Activated T-helper 17 cell treated with anti-CD3 and anti-CD28 coated beads, Interleukin-2, amount 50 U/mL, for 72 hours (primary cell): ENCODE measurements at regions not wholly inside any gene's neighbourhood (a gene's known extent, or its start where the extent isn't known, plus 50 kb on each side); places are given as distances from the start of the nearest gene placed in this dataset.
"Not testable (repeated sequence)": the region's sequence is repeated elsewhere in the genome, so short reads cannot be mapped to it uniquely, and the experiment has no call there.

Source experiments
- ATAC-seq: fragments of 150-1000 bp; cut with Tn5 transposase; replicated peaks from 2 replicates; pipeline ENCODE4 v1.10.0; 2021; ENCODE audit warnings: mild to moderate bottlenecking, moderate library complexity
- H3K27ac Mint-ChIP-seq: one replicate; pipeline ENCODE4 v1.8.0; 2022; ENCODE audit warnings: mixed read lengths
- H3K27me3 Mint-ChIP-seq: one replicate; pipeline ENCODE4 v1.8.0; 2022; ENCODE audit warnings: mixed read lengths
- H3K36me3 Mint-ChIP-seq: one replicate; pipeline ENCODE4 v1.8.0; 2022; ENCODE audit warnings: low read depth, mild to moderate bottlenecking, mixed read lengths
- H3K4me1 Mint-ChIP-seq: one replicate; pipeline ENCODE4 v1.8.0; 2022; ENCODE audit warnings: mixed read lengths
- H3K4me3 Mint-ChIP-seq: one replicate; pipeline ENCODE4 v1.8.0; 2022; ENCODE audit warnings: mild to moderate bottlenecking, mixed read lengths
- H3K9me3 Mint-ChIP-seq: one replicate; pipeline ENCODE4 v1.8.0; 2022; ENCODE audit warnings: mixed read lengths

GRCh38 chr3:197406266-197406665 lies 107.9 kb upstream of the DLG1 start:
- no peak for ATAC-seq
- Mint-ChIP-seq H3K27ac (no peak overlapping the region), H3K27me3 (peaks cover 17% of the 10 kb centered on the region), H3K36me3 (no peaks in the 10 kb centered on the region), H3K4me3 (no peak overlapping the region), H3K4me1 (no peaks in the 10 kb centered on the region), H3K9me3 (no peaks in the 10 kb centered on the region)

- Mint-ChIP-seq H3K9me3 (no peaks in the 10 kb centered on the region), H3K27me3 (peaks cover 17% of the 10 kb centered on the region), H3K27ac (no peak overlapping the region), H3K36me3 (no peaks in the 10 kb centered on the region), H3K4me3 (no peak overlapping the region), H3K4me1 (no peaks in the 10 kb centered on the region)
- no peak for ATAC-seq
These were observed 106.3 kb upstream of the DLG1 start for GRCh38 chr3:197404754-197405153.

GRCh38 chr3:197404030-197404429 lies 105.6 kb upstream of the DLG1 start:
- no peak for ATAC-seq
- Mint-ChIP-seq H3K9me3 (no peaks in the 10 kb centered on the region), H3K4me1 (no peaks in the 10 kb centered on the region), H3K27me3 (peaks cover 17% of the 10 kb centered on the region), H3K4me3 (no peak overlapping the region), H3K27ac (no peak overlapping the region), H3K36me3 (no peaks in the 10 kb centered on the region)

- not testable (repeated sequence) for H3K9me3 Mint-ChIP-seq, H3K4me3 Mint-ChIP-seq, H3K36me3 Mint-ChIP-seq, ATAC-seq
- peaks cover 11% of the 10 kb centered on the region for H3K4me1 Mint-ChIP-seq
- peak overlapping the region; percentile 39 for H3K27ac Mint-ChIP-seq
- H3K27me3 Mint-ChIP-seq: peaks cover 13% of the 10 kb centered on the region
These were observed 104.0 kb upstream of the DLG1 start for GRCh38 chr3:197402401-197402800.

- Mint-ChIP-seq H3K4me1 (peaks cover 23% of the 10 kb centered on the region), H3K27me3 (peaks cover 11% of the 10 kb centered on the region), H3K36me3 (no peaks in the 10 kb centered on the region), H3K4me3 (no peak overlapping the region), H3K27ac (peak overlapping the region; percentile 14), H3K9me3 (no peaks in the 10 kb centered on the region)
- no peak for ATAC-seq
These were observed 101.1 kb upstream of the DLG1 start for GRCh38 chr3:197399486-197399885.

- Mint-ChIP-seq H3K36me3 (no peaks in the 10 kb centered on the region), H3K4me3 (peak overlapping the region; percentile 2), H3K27me3 (peaks cover 11% of the 10 kb centered on the region), H3K4me1 (peaks cover 30% of the 10 kb centered on the region), H3K9me3 (no peaks in the 10 kb centered on the region), H3K27ac (peak overlapping the region; percentile 31)
- peak; percentile 58 for ATAC-seq
These were observed 100.0 kb upstream of the DLG1 start for GRCh38 chr3:197398286-197398878.

- peaks cover 30% of the 10 kb centered on the region for H3K4me1 Mint-ChIP-seq
- no peaks in the 10 kb centered on the region for H3K36me3 Mint-ChIP-seq
- no peak for ATAC-seq
- peak overlapping the region; percentile 2 for H3K4me3 Mint-ChIP-seq
- H3K27ac Mint-ChIP-seq: peak overlapping the region; percentile 31
- H3K9me3 Mint-ChIP-seq: no peaks in the 10 kb centered on the region
- H3K27me3 Mint-ChIP-seq: peaks cover 14% of the 10 kb centered on the region
These were observed 99.4 kb upstream of the DLG1 start for GRCh38 chr3:197397838-197398237.

- Mint-ChIP-seq H3K36me3 (no peaks in the 10 kb centered on the region), H3K4me1 (peaks cover 30% of the 10 kb centered on the region), H3K4me3 (peak overlapping the region; percentile 45), H3K27ac (peak overlapping the region; percentile 83), H3K27me3 (peaks cover 23% of the 10 kb centered on the region), H3K9me3 (no peaks in the 10 kb centered on the region)
- ATAC-seq: peak; percentile 97
These were observed 96.3 kb upstream of the DLG1 start for GRCh38 chr3:197394464-197395321.

- not testable (repeated sequence) for H3K9me3 Mint-ChIP-seq, ATAC-seq, H3K36me3 Mint-ChIP-seq
- H3K4me1 Mint-ChIP-seq: peaks cover 30% of the 10 kb centered on the region
- peak overlapping the region; percentile 45 for H3K4me3 Mint-ChIP-seq
- H3K27ac Mint-ChIP-seq: peak overlapping the region; percentile 83
- H3K27me3 Mint-ChIP-seq: peaks cover 27% of the 10 kb centered on the region
These were observed 95.7 kb upstream of the DLG1 start for GRCh38 chr3:197394126-197394463.

- Mint-ChIP-seq H3K4me1 (peaks cover 28% of the 10 kb centered on the region), H3K27ac (peak overlapping the region; percentile 83), H3K36me3 (no peaks in the 10 kb centered on the region), H3K27me3 (peaks cover 29% of the 10 kb centered on the region), H3K9me3 (no peaks in the 10 kb centered on the region), H3K4me3 (peak overlapping the region; percentile 45)
- peak; percentile 37 for ATAC-seq
These were observed 95.3 kb upstream of the DLG1 start for GRCh38 chr3:197393711-197394110.

GRCh38 chr3:197392961-197393360 lies 94.5 kb upstream of the DLG1 start:
- peak overlapping the region; percentile 83 for H3K27ac Mint-ChIP-seq
- H3K9me3 Mint-ChIP-seq: no peaks in the 10 kb centered on the region
- H3K4me3 Mint-ChIP-seq: no peak overlapping the region
- H3K36me3 Mint-ChIP-seq: no peaks in the 10 kb centered on the region
- H3K4me1 Mint-ChIP-seq: peaks cover 21% of the 10 kb centered on the region
- no peak for ATAC-seq
- peaks cover 30% of the 10 kb centered on the region for H3K27me3 Mint-ChIP-seq

- peaks cover 6% of the 10 kb centered on the region for H3K27me3 Mint-ChIP-seq
- H3K9me3 Mint-ChIP-seq: no peaks in the 10 kb centered on the region
- peaks cover 4% of the 10 kb centered on the region for H3K4me1 Mint-ChIP-seq
- no peaks in the 10 kb centered on the region for H3K36me3 Mint-ChIP-seq
- ATAC-seq: no peak
- H3K27ac Mint-ChIP-seq: peak overlapping the region; percentile 5
- H3K4me3 Mint-ChIP-seq: no peak overlapping the region
These were observed 83.0 kb upstream of the DLG1 start for GRCh38 chr3:197381371-197381770.

- Mint-ChIP-seq H3K36me3 (no peaks in the 10 kb centered on the region), H3K9me3 (no peaks in the 10 kb centered on the region), H3K27me3 (peaks cover 6% of the 10 kb centered on the region), H3K27ac (peak overlapping the region; percentile 5), H3K4me3 (no peak overlapping the region), H3K4me1 (peaks cover 4% of the 10 kb centered on the region)
- ATAC-seq: peak; percentile 37
These were observed 82.4 kb upstream of the DLG1 start for GRCh38 chr3:197380786-197381185.

- no peak overlapping the region for H3K4me3 Mint-ChIP-seq
- H3K27ac Mint-ChIP-seq: peak overlapping the region; percentile 41
- H3K4me1 Mint-ChIP-seq: peaks cover 4% of the 10 kb centered on the region
- peak; percentile 63 for ATAC-seq
- no peaks in the 10 kb centered on the region for H3K9me3 Mint-ChIP-seq
- no peaks in the 10 kb centered on the region for H3K36me3 Mint-ChIP-seq
- peaks cover 9% of the 10 kb centered on the region for H3K27me3 Mint-ChIP-seq
These were observed 80.7 kb upstream of the DLG1 start for GRCh38 chr3:197378985-197379718.
